Brain microvascular endothelial cell (primary cell): ENCODE measurements at regions not wholly inside any gene's neighbourhood (a gene's known extent, or its start where the extent isn't known, plus 50 kb on each side); places are given as distances from the start of the nearest gene placed in this dataset.
A peak's percentile ranks its signal among the peaks of the same experiment; 100 is the strongest.

Experiments
- DNase-seq: peaks from one replicate; pipeline ENCODE4 v3.0.0-alpha.2; 2020
- H3K27ac ChIP-seq: fragments of 250-450 bp; sonication (Bioruptor Pico); 2 replicates; pipeline ENCODE4 v1.5.1; 2020; ENCODE audit warnings: mild to moderate bottlenecking, moderate library complexity
- H3K27me3 ChIP-seq: fragments of 250-450 bp; sonication (Bioruptor Pico); replicated peaks from 2 replicates; pipeline ENCODE4 v1.5.1; 2020; ENCODE audit warnings: mild to moderate bottlenecking
- H3K36me3 ChIP-seq: fragments of 250-450 bp; sonication (Bioruptor Pico); replicated peaks from 2 replicates; pipeline ENCODE4 v1.5.1; 2020; ENCODE audit warnings: mild to moderate bottlenecking
- H3K4me3 ChIP-seq: 2 replicates; pipeline ENCODE4 v1.5.1; 2011; ENCODE audit warnings: low read depth, mild to moderate bottlenecking, control low read depth, low read length, moderate library complexity
- in situ Hi-C: cut with HindIII; loops from 2 replicates; pipeline ENCODE4 v1.10.0; 2017; ENCODE audit warnings: low sequenced_read_pairs, low pct_ligation_motif_present
- TF ChIP-seq, protein P1 (sequence below): IDR thresholded peaks from 2 replicates; pipeline ENCODE4 v1.5.1; 2011; ENCODE audit warnings: low read depth, mild to moderate bottlenecking, moderate library complexity, low read length, control low read depth, inconsistent platforms; ENCODE audit errors: missing control alignments

DNA sequence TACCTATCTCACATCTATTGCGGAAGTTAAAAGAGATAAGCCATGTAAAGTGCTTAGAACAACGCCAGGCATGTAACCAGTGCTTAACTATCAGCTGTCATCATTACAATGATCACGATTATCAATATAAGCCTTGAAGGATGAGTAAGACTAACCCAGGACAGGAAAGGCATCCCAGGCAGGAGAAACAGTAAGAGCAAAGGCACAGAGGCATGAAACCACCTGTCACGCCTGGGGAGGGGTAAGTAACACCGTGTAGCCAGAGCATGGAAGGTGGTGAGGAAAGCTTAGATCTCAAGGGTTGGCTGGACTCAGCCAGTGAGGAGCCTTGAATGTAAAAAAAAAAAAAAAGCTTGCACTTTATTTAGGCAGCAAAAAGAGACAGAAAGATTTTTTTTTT lies 71.7 kb upstream of the NOCT start:
- Histone ChIP-seq H3K27me3 (no peaks in the 10 kb centered on the region), H3K27ac (no peak overlapping the region), H3K4me3 (no peak overlapping the region), H3K36me3 (no peaks in the 10 kb centered on the region)
- TF ChIP-seq, protein P1, sequence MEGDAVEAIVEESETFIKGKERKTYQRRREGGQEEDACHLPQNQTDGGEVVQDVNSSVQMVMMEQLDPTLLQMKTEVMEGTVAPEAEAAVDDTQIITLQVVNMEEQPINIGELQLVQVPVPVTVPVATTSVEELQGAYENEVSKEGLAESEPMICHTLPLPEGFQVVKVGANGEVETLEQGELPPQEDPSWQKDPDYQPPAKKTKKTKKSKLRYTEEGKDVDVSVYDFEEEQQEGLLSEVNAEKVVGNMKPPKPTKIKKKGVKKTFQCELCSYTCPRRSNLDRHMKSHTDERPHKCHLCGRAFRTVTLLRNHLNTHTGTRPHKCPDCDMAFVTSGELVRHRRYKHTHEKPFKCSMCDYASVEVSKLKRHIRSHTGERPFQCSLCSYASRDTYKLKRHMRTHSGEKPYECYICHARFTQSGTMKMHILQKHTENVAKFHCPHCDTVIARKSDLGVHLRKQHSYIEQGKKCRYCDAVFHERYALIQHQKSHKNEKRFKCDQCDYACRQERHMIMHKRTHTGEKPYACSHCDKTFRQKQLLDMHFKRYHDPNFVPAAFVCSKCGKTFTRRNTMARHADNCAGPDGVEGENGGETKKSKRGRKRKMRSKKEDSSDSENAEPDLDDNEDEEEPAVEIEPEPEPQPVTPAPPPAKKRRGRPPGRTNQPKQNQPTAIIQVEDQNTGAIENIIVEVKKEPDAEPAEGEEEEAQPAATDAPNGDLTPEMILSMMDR, result no peak
- in situ Hi-C loops, result no loop called here
- no peak for DNase-seq

DNA sequence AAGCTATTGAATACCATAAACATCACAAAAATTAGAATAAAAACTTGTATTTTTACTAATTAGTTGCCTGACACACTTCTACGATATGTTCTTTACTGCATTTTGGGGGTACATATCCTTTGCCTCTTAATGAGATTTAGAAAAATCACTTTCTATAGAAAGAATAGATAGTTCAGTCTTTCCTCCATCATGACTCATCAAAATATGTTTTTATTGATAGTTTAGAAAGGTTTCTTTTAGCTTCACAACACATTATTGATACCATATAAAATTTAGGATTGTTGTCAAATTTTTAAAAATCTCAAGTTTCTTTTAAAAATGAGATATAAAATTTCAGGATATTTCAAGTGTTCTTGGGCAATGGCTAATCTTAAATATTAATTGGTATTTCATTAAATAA lies 74.5 kb upstream of the NOCT start:
- Histone ChIP-seq H3K36me3 (no peaks in the 10 kb centered on the region), H3K4me3 (no peak overlapping the region), H3K27ac (no peak overlapping the region), H3K27me3 (no peaks in the 10 kb centered on the region)
- TF ChIP-seq, protein P1, result no peak
- no peak for DNase-seq
- in situ Hi-C loops, result no loop called here

GRCh38 chr4:138939960-138940359 lies 75.6 kb upstream of the NOCT start:
- TF ChIP-seq, protein P1, result no peak
- no peak overlapping the region for H3K4me3 ChIP-seq
- no peak for DNase-seq
- in situ Hi-C loops, result no loop called here
- no peaks in the 10 kb centered on the region for H3K36me3 ChIP-seq
- no peak overlapping the region for H3K27ac ChIP-seq
- no peaks in the 10 kb centered on the region for H3K27me3 ChIP-seq

DNA sequence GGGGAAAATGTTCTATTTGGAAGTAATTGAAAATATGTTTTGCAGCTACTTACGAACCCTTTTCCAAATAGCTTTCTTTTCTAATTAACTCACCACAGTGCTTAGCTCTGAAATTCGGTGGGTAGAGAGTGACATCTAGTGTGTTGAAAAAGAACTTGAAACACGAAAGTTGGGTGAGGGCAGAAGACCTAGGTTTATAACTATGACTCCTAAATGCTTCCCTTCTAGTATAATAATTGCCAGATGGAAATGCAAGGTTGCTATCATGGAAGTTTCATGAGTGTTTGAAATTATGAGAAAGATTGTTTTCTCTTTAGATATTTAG lies 77.3 kb upstream of the NOCT start:
- no peaks in the 10 kb centered on the region for H3K36me3 ChIP-seq
- H3K27me3 ChIP-seq, result no peaks in the 10 kb centered on the region
- no peak overlapping the region for H3K4me3 ChIP-seq
- DNase-seq, result no peak
- TF ChIP-seq, protein P1, result peak; percentile 41
- in situ Hi-C loops, result no loop called here
- H3K27ac ChIP-seq, result no peak overlapping the region

- no peak overlapping the region for H3K27ac ChIP-seq
- no peaks in the 10 kb centered on the region for H3K27me3 ChIP-seq
- in situ Hi-C loops, result no loop called here
- no peaks in the 10 kb centered on the region for H3K36me3 ChIP-seq
- TF ChIP-seq, protein P1, result no peak
- H3K4me3 ChIP-seq, result no peak overlapping the region
- no peak for DNase-seq
Observed at GRCh38 chr4:138935135-138935807, 80.3 kb upstream of the NOCT start.

DNA sequence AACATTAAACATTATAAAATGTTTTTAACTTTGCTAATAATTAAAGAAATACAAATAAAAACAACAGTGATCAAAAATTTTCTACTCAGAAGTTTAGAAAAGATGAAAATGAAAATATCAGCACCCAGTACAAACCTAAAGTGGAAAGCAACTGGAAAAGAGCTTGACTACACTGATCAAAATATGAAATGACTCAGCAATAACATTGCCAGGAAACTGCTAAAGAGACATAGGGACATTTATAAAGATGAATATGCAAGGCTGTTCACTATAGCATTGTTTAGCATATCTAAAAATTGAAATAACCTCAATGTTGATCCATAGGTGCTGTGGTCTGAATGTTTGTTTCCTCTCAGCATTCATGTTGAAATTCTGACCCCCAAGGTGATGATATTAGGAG lies 88.5 kb upstream of the NOCT start:
- H3K4me3 ChIP-seq, result no peak overlapping the region
- TF ChIP-seq, protein P1, result no peak
- in situ Hi-C loops, result no loop called here
- no peak for DNase-seq
- H3K27me3 ChIP-seq, result no peaks in the 10 kb centered on the region
- H3K27ac ChIP-seq, result no peak overlapping the region
- no peaks in the 10 kb centered on the region for H3K36me3 ChIP-seq
